ENCODE measurements at regions not wholly inside any gene's neighbourhood (a gene's known extent, or its start where the extent isn't known, plus 50 kb on each side); places are given as distances from the start of the nearest gene placed in this dataset.

- H3K36me3 ChIP-seq (ENCODE audit: control insufficient read depth, insufficient read depth, low read length) = no peaks in the 10 kb centered on the region
- no peaks in the 10 kb centered on the region for H3K27me3 ChIP-seq (ENCODE audit: control insufficient read depth, insufficient read depth, low read length)
- no peak overlapping the region for H2AFZ ChIP-seq (ENCODE audit: low read length)
- no peak overlapping the region for H3K4me3 ChIP-seq (replicated peaks in 1 of 4; ENCODE audit: control extremely low read depth in 1 of 4, insufficient read depth in 1 of 4, low read depth in 3 of 4, low read length in 4 of 4)
- TF ChIP-seq EZH2 (IDR thresholded peaks at IDR 0.05; ENCODE audit: low read length, missing control alignments) = no peak
- no peak for TF ChIP-seq CTCF (conservative IDR thresholded peaks at IDR 0.05 in 1 of 2, IDR thresholded peaks at IDR 0.05 in 1 of 2; ENCODE audit: low read depth in 1 of 2, low read length in 2 of 2)
- H3K79me2 ChIP-seq (ENCODE audit: control insufficient read depth, insufficient read depth, low read length) = no peaks in the 10 kb centered on the region
- H3K4me2 ChIP-seq (ENCODE audit: extremely low read depth, insufficient read depth, low read length) = no peak overlapping the region
- H3K9me3 ChIP-seq (ENCODE audit: control insufficient read depth, insufficient read depth, low read depth, low read length) = no peaks in the 10 kb centered on the region
- no peaks in the 10 kb centered on the region for H3K4me1 ChIP-seq (ENCODE audit: control insufficient read depth, extremely low read depth, insufficient read depth, low read length)
- no peak overlapping the region for H3K9ac ChIP-seq (ENCODE audit: insufficient read depth, low read length)
- no peak overlapping the region for H3K27ac ChIP-seq (ENCODE audit: insufficient read depth, low read length)
- no peaks in the 10 kb centered on the region for H4K20me1 ChIP-seq (ENCODE audit: control insufficient read depth, extremely low read depth, insufficient read depth, low read length)
- no peak for DNase-seq (ENCODE audit: low read depth in 2 of 2)
Observed at GRCh38 chr5:92500752-92501151, 1080.3 kb downstream of the NR2F1-AS1 start.

GRCh38 chr5:92496545-92496944 is 1084.5 kb downstream of the NR2F1-AS1 start:
- Histone ChIP-seq H3K4me1 (ENCODE audit: control insufficient read depth, extremely low read depth, insufficient read depth, low read length) (no peaks in the 10 kb centered on the region), H3K36me3 (ENCODE audit: control insufficient read depth, insufficient read depth, low read length) (no peaks in the 10 kb centered on the region), H2AFZ (ENCODE audit: low read length) (no peak overlapping the region), H3K4me3 (replicated peaks in 1 of 4; ENCODE audit: control extremely low read depth in 1 of 4, insufficient read depth in 1 of 4, low read depth in 3 of 4, low read length in 4 of 4) (no peak overlapping the region), H4K20me1 (ENCODE audit: control insufficient read depth, extremely low read depth, insufficient read depth, low read length) (no peaks in the 10 kb centered on the region), H3K27me3 (ENCODE audit: control insufficient read depth, insufficient read depth, low read length) (no peaks in the 10 kb centered on the region), H3K79me2 (ENCODE audit: control insufficient read depth, insufficient read depth, low read length) (no peaks in the 10 kb centered on the region), H3K4me2 (ENCODE audit: extremely low read depth, insufficient read depth, low read length) (no peak overlapping the region), H3K9me3 (ENCODE audit: control insufficient read depth, insufficient read depth, low read depth, low read length) (no peaks in the 10 kb centered on the region), H3K27ac (ENCODE audit: insufficient read depth, low read length) (no peak overlapping the region), H3K9ac (ENCODE audit: insufficient read depth, low read length) (no peak overlapping the region)
- DNase-seq (ENCODE audit: low read depth in 2 of 2) = no peak
- TF ChIP-seq CTCF (conservative IDR thresholded peaks at IDR 0.05 in 1 of 2, IDR thresholded peaks at IDR 0.05 in 1 of 2; ENCODE audit: low read depth in 1 of 2, low read length in 2 of 2) (no peak), EZH2 (IDR thresholded peaks at IDR 0.05; ENCODE audit: low read length, missing control alignments) (no peak)

- peak in 1 of 2 donors; percentile 12 for DNase-seq (ENCODE audit: low read depth in 2 of 2)
- Histone ChIP-seq H3K27me3 (ENCODE audit: control insufficient read depth, insufficient read depth, low read length) (no peaks in the 10 kb centered on the region), H3K4me1 (ENCODE audit: control insufficient read depth, extremely low read depth, insufficient read depth, low read length) (no peaks in the 10 kb centered on the region), H3K9ac (ENCODE audit: insufficient read depth, low read length) (no peak overlapping the region), H2AFZ (ENCODE audit: low read length) (no peak overlapping the region), H4K20me1 (ENCODE audit: control insufficient read depth, extremely low read depth, insufficient read depth, low read length) (no peaks in the 10 kb centered on the region), H3K4me2 (ENCODE audit: extremely low read depth, insufficient read depth, low read length) (no peak overlapping the region), H3K79me2 (ENCODE audit: control insufficient read depth, insufficient read depth, low read length) (no peaks in the 10 kb centered on the region), H3K27ac (ENCODE audit: insufficient read depth, low read length) (no peak overlapping the region), H3K36me3 (ENCODE audit: control insufficient read depth, insufficient read depth, low read length) (no peaks in the 10 kb centered on the region), H3K4me3 (replicated peaks in 1 of 4; ENCODE audit: control extremely low read depth in 1 of 4, insufficient read depth in 1 of 4, low read depth in 3 of 4, low read length in 4 of 4) (no peak overlapping the region), H3K9me3 (ENCODE audit: control insufficient read depth, insufficient read depth, low read depth, low read length) (no peaks in the 10 kb centered on the region)
- no peak for TF ChIP-seq CTCF (conservative IDR thresholded peaks at IDR 0.05 in 1 of 2, IDR thresholded peaks at IDR 0.05 in 1 of 2; ENCODE audit: low read depth in 1 of 2, low read length in 2 of 2)
- no peak for TF ChIP-seq EZH2 (IDR thresholded peaks at IDR 0.05; ENCODE audit: low read length, missing control alignments)
Observed at GRCh38 chr5:92494508-92494907, 1086.5 kb downstream of the NR2F1-AS1 start.

Measured in fibroblast of lung (primary cell).